HAP-1 (cell line): ENCODE measurements at regions not wholly inside any gene's neighbourhood (a gene's known extent, or its start where the extent isn't known, plus 50 kb on each side); places are given as distances from the start of the nearest gene placed in this dataset.
A peak's percentile ranks its signal among the peaks of the same experiment; 100 is the strongest.

Experiments used
- DNase-seq, 2 experiments: peaks; one replicate each; pipeline ENCODE4 v3.0.0-alpha.2; 2016 to 2020; ENCODE audit warnings: low spot score in 2 of 2
- H3K27me3 ChIP-seq: fragments of 250-450 bp; sonication (Bioruptor Pico); 2 replicates; pipeline ENCODE4 v1.5.1; 2020; ENCODE audit warnings: low read depth, mild to moderate bottlenecking, moderate library complexity
- H3K36me3 ChIP-seq: fragments of 250-450 bp; sonication (Bioruptor Pico); replicated peaks from 2 replicates; pipeline ENCODE4 v1.5.1; 2020; ENCODE audit warnings: mild to moderate bottlenecking
- H3K4me1 ChIP-seq: fragments of 250-450 bp; sonication (Bioruptor Pico); 2 replicates; pipeline ENCODE4 v1.5.1; 2020; ENCODE audit warnings: mild to moderate bottlenecking
- H3K4me3 ChIP-seq: fragments of 250-450 bp; sonication (Bioruptor Pico); 2 replicates; pipeline ENCODE4 v1.5.1; 2020; ENCODE audit warnings: mild to moderate bottlenecking, moderate library complexity
- H3K9me3 ChIP-seq: fragments of 250-450 bp; sonication (Bioruptor Pico); 2 replicates; pipeline ENCODE4 v1.5.1; 2020; ENCODE audit warnings: mild to moderate bottlenecking, moderate library complexity
- in situ Hi-C: fragments of 300-500 bp; cut with MboI; formaldehyde crosslinking; loops from 3 replicates; pipeline ENCODE4 v1.14.3; 2020; ENCODE audit warnings: low sequenced_read_pairs, inconsistent platforms, mixed read lengths

DNA sequence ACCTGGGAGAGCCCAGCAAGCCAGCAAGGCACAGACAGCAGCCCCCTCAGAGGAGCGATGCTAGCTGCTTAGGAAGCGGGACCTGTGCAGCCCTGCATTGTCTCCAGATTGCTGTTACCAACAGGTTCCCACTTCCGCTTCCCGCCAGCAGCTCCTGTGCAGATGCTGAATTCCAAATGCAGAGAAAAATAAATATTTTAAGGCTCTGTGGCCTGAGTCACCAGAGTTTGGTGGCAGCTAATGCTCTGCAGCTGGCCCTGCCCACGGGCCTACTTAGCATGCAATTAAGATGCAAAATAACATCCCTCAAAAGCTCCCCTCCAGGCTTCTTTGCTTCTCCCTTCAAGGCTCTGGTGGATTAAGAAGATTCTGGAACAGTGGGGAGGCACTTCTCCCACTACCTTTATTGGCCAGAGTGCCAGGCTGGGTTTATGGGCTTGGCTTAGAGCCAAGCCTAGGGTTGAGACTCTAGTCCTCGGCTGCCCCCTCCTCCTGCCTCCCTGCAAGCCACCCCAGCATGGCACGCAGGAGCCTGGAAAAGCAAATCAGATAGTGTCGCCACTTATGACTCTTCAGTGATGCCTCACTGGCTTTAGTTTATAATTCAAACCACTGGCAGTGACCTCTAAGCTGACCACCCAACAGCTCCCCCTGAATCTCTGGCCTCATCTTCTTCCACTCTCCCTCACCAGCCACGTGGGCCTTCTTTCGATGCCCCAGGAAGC is 207.1 kb upstream of the ZC3H12A start:
- no peak overlapping the region for H3K4me3 ChIP-seq

DNA sequence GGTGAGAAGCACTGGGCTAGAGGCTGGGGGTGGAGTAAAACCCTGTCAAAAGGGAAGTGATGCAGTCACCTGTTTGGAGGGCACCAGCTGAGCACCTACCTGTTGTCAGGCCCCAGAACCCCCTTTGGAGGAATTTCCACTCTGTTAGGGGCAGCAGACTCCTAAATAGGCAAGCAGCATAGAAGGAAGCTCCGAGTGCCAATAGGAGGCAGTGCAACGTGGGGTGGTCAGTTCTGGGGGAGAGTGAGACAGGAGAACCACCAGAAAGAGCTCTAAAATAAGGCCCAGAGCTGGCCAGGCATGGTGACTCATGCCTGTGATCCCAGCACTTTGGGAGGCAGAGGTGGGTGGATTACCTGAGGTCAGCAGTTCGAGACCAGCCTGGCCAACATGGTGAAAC is 203.7 kb upstream of the ZC3H12A start:
- no peak for DNase-seq
- H3K4me1 ChIP-seq, result no peaks in the 10 kb centered on the region
- no peaks in the 10 kb centered on the region for H3K9me3 ChIP-seq
- in situ Hi-C loops, result no loop called here
- no peaks in the 10 kb centered on the region; the same call in 1 of the 2 replicates for H3K27me3 ChIP-seq
- no peaks in the 10 kb centered on the region for H3K36me3 ChIP-seq
- no peak overlapping the region for H3K4me3 ChIP-seq

More for the DNA sequence above, 207.1 kb upstream of the ZC3H12A start:
- H3K9me3 ChIP-seq, result no peaks in the 10 kb centered on the region
- no peaks in the 10 kb centered on the region; the same call in 1 of the 2 replicates for H3K27me3 ChIP-seq
- no peaks in the 10 kb centered on the region for H3K4me1 ChIP-seq
- in situ Hi-C loops, result no loop called here
- DNase-seq, result peak; percentile 43 to 55
- H3K36me3 ChIP-seq, result no peaks in the 10 kb centered on the region

DNA sequence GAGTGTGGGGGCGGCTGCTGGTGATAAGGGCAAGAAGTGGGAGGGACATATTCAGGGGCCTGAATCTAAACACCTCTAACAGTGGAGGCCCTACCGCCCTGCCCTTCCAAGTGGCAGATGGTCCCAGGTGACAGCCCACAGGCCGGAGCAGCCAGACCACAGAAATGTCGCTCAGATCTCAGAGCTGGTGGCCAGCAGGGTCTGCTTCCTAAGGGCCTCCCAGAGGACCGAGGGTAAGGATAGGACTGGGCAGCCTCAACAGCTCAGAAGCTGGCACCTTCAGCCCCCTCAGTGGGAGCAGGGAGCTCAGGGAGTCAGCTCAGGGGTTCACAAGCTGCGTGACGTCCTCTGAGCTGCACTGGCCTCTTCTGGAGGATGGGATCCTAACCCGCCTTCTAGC is 201.8 kb upstream of the ZC3H12A start:
- no peak for DNase-seq
- in situ Hi-C loops, result no loop called here
- no peaks in the 10 kb centered on the region; the same call in 1 of the 2 replicates for H3K27me3 ChIP-seq

DNA sequence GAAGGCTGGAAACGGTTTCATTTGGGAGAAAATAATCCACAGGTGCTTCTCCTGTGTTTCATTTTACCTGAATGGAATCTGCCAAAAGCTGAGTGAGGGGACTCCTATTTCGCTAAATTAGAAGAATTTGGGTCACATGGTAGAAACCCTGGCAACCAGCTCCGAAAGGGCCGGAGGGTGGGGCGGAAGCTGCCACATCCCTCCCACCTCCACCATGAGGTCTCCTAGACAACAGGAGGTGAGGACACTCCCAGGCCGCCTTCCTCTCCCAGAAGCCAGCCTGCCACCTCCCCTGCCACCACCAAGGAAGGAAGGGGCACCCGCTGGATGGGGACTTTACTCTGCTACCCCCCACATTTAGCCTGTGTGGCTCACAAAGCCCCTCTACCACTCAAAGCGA is 199.9 kb upstream of the ZC3H12A start:
- Histone ChIP-seq H3K9me3 (no peaks in the 10 kb centered on the region), H3K27me3 (no peaks in the 10 kb centered on the region; the same call in 1 of the 2 replicates), H3K36me3 (no peaks in the 10 kb centered on the region), H3K4me1 (no peaks in the 10 kb centered on the region), H3K4me3 (no peak overlapping the region)
- in situ Hi-C loops, result no loop called here
- DNase-seq, result no peak

More for the DNA sequence above, 201.8 kb upstream of the ZC3H12A start:
- Histone ChIP-seq H3K9me3 (no peaks in the 10 kb centered on the region), H3K36me3 (no peaks in the 10 kb centered on the region), H3K4me1 (no peaks in the 10 kb centered on the region), H3K4me3 (no peak overlapping the region)

DNA sequence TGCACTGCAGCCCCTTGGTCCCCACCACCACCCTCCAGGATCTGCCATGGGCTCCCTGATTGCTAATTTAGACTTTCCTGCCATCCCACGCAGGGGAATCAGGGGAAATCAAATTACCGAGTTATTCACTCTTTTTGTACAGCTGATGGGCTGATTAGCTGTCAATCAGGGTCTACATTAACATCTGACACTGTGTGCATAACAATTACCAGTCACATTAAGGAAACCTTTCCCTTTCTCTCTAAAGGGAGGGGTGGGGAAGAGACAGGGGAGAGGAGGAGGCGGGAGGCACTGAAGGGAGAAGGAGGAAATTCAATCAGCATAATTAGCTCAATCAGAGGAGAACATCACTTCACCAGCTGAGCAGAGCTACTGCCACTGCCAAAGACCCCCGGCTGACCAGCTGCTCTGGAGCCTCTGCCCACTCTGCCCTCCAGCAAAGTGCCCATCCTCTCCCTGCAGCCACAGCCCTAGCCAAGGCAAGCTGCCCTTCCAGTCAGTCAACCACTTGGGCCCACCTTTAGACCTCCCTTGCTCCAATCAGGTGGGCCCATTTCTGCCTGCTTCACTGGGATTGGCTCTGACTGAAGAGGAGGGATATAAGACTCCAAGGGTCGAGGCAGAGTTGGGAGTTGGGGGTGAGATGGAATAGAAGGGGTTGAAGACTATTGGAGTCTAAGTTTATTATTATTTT is 199.3 kb upstream of the ZC3H12A start:
- peak in 1 of 2 experiments; percentile 21 for DNase-seq
- in situ Hi-C loops, result no loop called here
- no peaks in the 10 kb centered on the region for H3K4me1 ChIP-seq
- no peaks in the 10 kb centered on the region for H3K9me3 ChIP-seq
- H3K4me3 ChIP-seq, result no peak overlapping the region
- H3K36me3 ChIP-seq, result no peaks in the 10 kb centered on the region
- no peaks in the 10 kb centered on the region; the same call in 1 of the 2 replicates for H3K27me3 ChIP-seq

DNA sequence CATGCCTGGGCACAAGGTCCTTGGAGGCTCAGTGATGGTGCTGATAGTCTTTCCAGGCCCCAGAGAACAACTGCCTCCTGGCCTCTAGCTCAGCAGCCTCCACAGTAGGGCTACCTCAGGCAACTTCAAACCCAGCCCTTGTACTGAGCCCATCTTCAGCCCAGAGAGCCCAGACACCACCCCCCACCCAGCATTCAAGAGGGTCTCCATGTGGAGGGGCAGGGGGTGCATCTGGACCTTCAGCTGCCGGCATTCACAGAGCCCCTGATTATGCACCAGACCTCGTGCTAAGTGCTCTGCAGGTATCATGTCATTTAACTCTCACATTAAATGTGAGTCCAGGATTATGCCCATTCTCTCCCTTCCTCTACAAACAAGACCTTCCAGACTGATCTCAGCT is 197.0 kb upstream of the ZC3H12A start:
- in situ Hi-C loops, result no loop called here
- Histone ChIP-seq H3K36me3 (no peaks in the 10 kb centered on the region), H3K4me1 (no peaks in the 10 kb centered on the region), H3K27me3 (no peaks in the 10 kb centered on the region), H3K4me3 (no peak overlapping the region), H3K9me3 (no peaks in the 10 kb centered on the region)
- DNase-seq, result no peak

DNA sequence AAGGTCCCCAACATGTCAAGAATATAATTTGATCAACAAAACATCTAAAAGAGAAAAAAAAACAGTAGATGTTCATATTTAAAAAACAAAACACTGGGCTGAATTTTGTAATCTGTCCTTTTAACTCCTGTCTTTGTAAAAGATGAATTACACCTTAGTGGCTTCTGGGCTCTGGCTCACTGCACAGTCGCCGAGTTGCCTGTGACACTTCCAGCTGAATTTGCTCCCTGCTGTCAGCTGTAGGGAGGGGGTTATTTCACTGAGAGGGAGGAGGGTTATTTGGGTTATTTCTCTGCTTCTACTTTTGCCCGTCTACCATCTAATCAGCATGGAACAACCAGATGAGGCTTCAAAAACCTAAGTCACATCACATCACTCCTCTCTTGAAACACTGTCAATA is 193.0 kb upstream of the ZC3H12A start:
- no peaks in the 10 kb centered on the region for H3K36me3 ChIP-seq
- no peaks in the 10 kb centered on the region for H3K9me3 ChIP-seq
- peaks cover 5% of the 10 kb centered on the region; the same call in 1 of the 2 replicates for H3K27me3 ChIP-seq
- in situ Hi-C loops, result no loop called here
- DNase-seq, result no peak
- H3K4me3 ChIP-seq, result no peak overlapping the region
- H3K4me1 ChIP-seq, result no peaks in the 10 kb centered on the region

DNA sequence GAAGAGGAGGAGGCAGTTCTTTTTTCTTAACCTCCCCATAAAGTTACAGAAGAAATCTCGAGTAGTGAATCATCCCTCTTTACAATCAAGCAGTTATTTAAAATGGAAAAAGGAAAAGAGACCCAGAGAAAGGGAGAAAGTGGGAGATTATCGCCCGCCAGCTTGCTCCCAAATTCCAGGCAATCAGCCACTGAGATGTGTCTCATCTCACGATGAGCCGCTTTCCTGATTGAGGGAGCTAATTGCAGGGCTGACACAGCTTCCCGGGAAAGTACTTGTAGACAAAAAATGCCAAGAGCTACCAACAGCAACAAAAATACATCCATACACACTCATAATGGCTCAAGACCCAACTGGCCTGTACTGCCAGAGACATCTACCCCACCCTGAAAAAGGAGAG is 191.6 kb upstream of the ZC3H12A start:
- in situ Hi-C loops, result no loop called here
- H3K36me3 ChIP-seq, result no peaks in the 10 kb centered on the region

DNA sequence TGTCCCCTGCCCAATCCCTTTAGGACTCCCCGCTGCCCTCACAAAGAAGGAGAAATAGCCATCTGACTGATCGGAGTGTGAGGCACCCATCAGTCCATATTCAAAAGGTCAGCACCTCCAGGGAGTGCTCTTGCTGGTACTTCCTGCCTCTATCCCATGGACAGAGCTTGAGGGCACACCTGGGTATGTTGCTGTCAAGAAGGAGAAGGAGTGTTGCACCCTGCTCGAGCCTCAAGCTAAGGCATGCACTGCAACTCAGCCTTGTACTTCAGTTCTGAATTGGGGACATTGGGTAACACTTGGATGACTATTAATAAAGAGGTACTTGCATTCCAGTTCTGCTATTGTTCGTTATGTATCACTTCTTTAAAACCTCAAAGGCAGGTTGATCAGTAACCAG is 190.3 kb upstream of the ZC3H12A start:
- in situ Hi-C loops, result no loop called here
- no peaks in the 10 kb centered on the region for H3K36me3 ChIP-seq
- peaks cover 5% of the 10 kb centered on the region; the same call in 1 of the 2 replicates for H3K27me3 ChIP-seq
- no peaks in the 10 kb centered on the region for H3K9me3 ChIP-seq
- no peak for DNase-seq
- no peak overlapping the region for H3K4me3 ChIP-seq
- H3K4me1 ChIP-seq, result no peaks in the 10 kb centered on the region

More for the DNA sequence above, 191.6 kb upstream of the ZC3H12A start:
- Histone ChIP-seq H3K27me3 (peaks cover 5% of the 10 kb centered on the region; the same call in 1 of the 2 replicates), H3K4me1 (no peaks in the 10 kb centered on the region), H3K4me3 (no peak overlapping the region), H3K9me3 (no peaks in the 10 kb centered on the region)
- DNase-seq, result no peak

DNA sequence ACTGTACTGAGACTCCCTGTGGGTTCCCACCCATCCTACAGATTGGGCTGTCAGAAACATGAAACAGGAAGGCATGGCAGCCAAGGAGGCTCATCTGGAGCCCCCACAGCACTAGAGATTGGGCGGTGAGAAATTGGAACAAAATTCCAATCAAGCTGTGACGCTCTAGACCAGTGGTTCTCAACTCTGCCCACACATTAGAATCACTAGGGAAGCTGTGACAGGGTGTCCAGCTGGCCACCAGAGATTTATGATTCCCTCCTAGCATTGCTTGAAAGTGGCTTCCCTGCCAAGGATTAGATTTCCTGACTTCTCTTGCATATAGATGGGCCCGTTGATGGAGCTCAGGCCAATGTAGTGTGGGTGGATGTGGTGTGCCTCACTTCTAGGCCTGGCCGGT is 187.5 kb upstream of the ZC3H12A start:
- Histone ChIP-seq H3K4me1 (no peaks in the 10 kb centered on the region), H3K36me3 (no peaks in the 10 kb centered on the region), H3K27me3 (peaks cover 5% of the 10 kb centered on the region; the same call in 1 of the 2 replicates), H3K4me3 (no peak overlapping the region), H3K9me3 (no peaks in the 10 kb centered on the region)
- no peak for DNase-seq
- in situ Hi-C loops, result no loop called here

DNA sequence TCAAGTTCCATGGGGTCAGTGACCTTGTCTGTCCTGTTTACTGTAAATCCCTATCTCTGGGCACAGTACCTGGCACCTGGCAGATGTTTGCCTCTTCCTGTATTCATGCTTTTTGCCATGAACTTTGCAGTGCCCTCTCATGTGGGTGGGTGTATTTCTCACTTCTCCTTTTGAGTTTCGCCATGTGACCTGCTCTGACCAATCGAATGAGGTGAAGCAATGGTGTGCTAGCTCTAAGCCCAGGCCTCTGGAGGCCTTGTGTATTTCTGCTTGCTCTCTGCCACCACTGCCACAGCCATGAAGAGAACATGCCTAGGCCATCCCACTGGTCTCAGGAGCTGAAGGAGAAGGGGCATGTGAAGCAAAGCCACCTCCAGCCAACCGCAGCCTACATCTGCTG is 185.5 kb upstream of the ZC3H12A start:
- H3K9me3 ChIP-seq, result no peaks in the 10 kb centered on the region
- no peak for DNase-seq
- H3K27me3 ChIP-seq, result peaks cover 5% of the 10 kb centered on the region; the same call in 1 of the 2 replicates
- H3K4me1 ChIP-seq, result no peaks in the 10 kb centered on the region
- no peaks in the 10 kb centered on the region for H3K36me3 ChIP-seq
- H3K4me3 ChIP-seq, result no peak overlapping the region
- in situ Hi-C loops, result no loop called here

DNA sequence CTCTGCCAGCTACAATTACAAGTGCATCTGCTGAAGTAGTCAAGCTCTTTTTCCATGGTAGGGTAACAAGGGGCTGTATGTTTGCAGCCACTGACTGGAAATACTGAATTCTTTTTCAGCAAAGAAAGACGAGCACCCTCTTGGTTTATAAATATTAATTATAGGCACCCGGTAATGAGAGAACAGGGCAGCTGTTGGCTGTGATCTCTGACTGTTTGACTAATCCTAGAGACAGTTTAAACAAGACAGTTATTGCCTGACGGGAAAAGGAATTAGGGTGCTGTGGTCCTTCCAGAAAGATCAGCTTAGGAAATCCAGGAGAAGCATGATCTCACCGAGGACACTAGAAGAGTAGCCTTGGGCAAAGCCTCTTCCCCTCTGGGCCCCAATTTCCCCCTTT is 183.7 kb upstream of the ZC3H12A start:
- no peak for DNase-seq
- Histone ChIP-seq H3K36me3 (no peaks in the 10 kb centered on the region), H3K9me3 (no peaks in the 10 kb centered on the region), H3K4me1 (no peaks in the 10 kb centered on the region), H3K4me3 (no peak overlapping the region), H3K27me3 (peaks cover 4% of the 10 kb centered on the region; the same call in 1 of the 2 replicates)
- in situ Hi-C loops, result no loop called here

DNA sequence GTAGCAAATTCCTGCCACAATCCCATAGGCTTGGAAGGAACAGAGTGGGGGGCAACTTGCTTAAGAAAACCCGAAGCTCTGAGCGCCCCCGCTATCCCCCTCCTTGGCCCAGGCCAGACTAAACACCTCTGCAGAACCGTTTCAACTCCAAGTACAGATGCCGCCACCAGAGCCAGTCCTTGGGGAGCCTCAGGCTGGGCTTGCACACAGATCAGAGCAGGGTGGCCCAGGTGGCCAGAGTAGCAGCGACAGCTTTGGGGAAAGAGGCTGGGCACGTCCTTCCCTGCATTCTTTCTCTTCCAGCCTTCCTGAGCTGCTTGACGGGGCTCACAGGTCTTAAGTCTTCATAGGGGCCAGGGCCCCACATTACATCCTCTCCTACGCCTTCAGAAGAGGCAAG is 181.6 kb upstream of the ZC3H12A start:
- no peaks in the 10 kb centered on the region for H3K9me3 ChIP-seq
- H3K4me1 ChIP-seq, result no peaks in the 10 kb centered on the region
- H3K27me3 ChIP-seq, result peaks cover 6% of the 10 kb centered on the region; the same call in 1 of the 2 replicates
- no peak for DNase-seq
- no peaks in the 10 kb centered on the region for H3K36me3 ChIP-seq
- in situ Hi-C loops, result no loop called here
- H3K4me3 ChIP-seq, result no peak overlapping the region

DNA sequence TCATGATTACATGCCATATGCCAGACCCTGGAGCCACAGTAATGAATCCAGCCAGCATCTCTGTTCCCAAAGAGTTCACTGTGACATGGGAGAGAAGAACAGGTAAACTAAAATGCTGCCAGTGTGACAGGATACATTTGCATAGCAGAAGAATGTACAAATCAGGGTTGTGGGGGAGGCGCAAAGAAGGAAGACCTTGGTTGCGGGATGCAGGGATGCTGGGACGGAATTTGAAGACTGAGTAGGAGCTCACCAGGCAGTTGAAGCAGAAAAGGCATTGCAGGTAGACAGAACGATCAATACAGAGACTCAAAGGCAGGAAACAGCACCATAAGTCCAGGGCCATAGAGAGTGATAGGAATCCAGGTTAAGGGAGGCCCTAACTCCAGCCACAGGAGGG is 180.3 kb upstream of the ZC3H12A start:
- no peaks in the 10 kb centered on the region for H3K9me3 ChIP-seq
- no peak overlapping the region for H3K4me3 ChIP-seq
- H3K36me3 ChIP-seq, result no peaks in the 10 kb centered on the region
- H3K4me1 ChIP-seq, result no peaks in the 10 kb centered on the region
- no peak for DNase-seq
- in situ Hi-C loops, result no loop called here
- H3K27me3 ChIP-seq, result peaks cover 11% of the 10 kb centered on the region; the same call in 1 of the 2 replicates
